B cell (primary cell): ENCODE measurements at regions not wholly inside any gene's neighbourhood (a gene's known extent, or its start where the extent isn't known, plus 50 kb on each side); places are given as distances from the start of the nearest gene placed in this dataset.

Experiments used
- EZH2 ChIP-seq: IDR thresholded peaks from 2 replicates; pipeline ENCODE4 v1.6.1; 2012; ENCODE audit warnings: borderline replicate concordance, low read depth, mild to moderate bottlenecking, moderate library complexity, low read length; ENCODE audit not compliant: insufficient read depth, poor library complexity, severe bottlenecking
- TF ChIP-seq, protein P1 (sequence below): fragments of 200-600 bp; IDR thresholded peaks from one replicate; pipeline ENCODE4 v1.8.0; 2022; ENCODE audit warnings: antibody characterized with exemption, mild to moderate bottlenecking

DNA sequence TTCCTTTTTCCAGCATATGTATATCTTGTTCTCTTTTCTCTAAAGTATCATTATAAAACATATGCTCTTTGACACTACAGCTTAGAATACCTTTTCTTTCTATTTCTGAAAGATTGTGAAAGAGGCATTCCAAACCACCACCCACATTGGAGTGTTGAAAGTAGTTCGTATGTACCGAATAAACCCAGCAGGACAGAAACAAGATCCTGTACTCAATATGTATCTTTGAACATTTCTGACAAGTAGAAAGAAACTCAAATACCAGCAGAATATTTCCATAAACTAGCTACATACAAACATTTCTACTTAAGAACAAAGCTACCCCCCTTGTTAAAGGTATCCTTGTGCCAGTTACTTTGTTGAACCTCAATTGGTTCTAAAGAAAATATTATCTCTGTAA, 415.3 kb upstream of the ALCAM start:
- TF ChIP-seq, protein P1, sequence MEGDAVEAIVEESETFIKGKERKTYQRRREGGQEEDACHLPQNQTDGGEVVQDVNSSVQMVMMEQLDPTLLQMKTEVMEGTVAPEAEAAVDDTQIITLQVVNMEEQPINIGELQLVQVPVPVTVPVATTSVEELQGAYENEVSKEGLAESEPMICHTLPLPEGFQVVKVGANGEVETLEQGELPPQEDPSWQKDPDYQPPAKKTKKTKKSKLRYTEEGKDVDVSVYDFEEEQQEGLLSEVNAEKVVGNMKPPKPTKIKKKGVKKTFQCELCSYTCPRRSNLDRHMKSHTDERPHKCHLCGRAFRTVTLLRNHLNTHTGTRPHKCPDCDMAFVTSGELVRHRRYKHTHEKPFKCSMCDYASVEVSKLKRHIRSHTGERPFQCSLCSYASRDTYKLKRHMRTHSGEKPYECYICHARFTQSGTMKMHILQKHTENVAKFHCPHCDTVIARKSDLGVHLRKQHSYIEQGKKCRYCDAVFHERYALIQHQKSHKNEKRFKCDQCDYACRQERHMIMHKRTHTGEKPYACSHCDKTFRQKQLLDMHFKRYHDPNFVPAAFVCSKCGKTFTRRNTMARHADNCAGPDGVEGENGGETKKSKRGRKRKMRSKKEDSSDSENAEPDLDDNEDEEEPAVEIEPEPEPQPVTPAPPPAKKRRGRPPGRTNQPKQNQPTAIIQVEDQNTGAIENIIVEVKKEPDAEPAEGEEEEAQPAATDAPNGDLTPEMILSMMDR, result no peak
- no peak for TF ChIP-seq EZH2
